Fibroblast of lung (primary cell): ENCODE measurements at regions not wholly inside any gene's neighbourhood (a gene's known extent, or its start where the extent isn't known, plus 50 kb on each side); places are given as distances from the start of the nearest gene placed in this dataset.

Experiments used
- DNase-seq, 2 donors: peaks; one replicate each; pipeline versions ENCODE4 v3.0.0 to v3.0.0-alpha.2; 2010; ENCODE audit warnings: low read depth in 2 of 2
- H2AFZ ChIP-seq: 2 replicates; pipeline ENCODE4 v1.5.1; 2012; ENCODE audit warnings: low read length, control low read depth, inconsistent platforms
- H3K27ac ChIP-seq: 2 replicates; pipeline ENCODE4 v1.5.1; 2011; ENCODE audit warnings: low read length, control low read depth; ENCODE audit not compliant: insufficient read depth
- H3K27me3 ChIP-seq: 2 replicates; pipeline ENCODE4 v1.5.1; 2011; ENCODE audit warnings: mild to moderate bottlenecking, low read length; ENCODE audit not compliant: control insufficient read depth, insufficient read depth
- H3K36me3 ChIP-seq: 2 replicates; pipeline ENCODE4 v1.5.1; 2011; ENCODE audit warnings: low read length; ENCODE audit not compliant: control insufficient read depth, insufficient read depth
- H3K4me1 ChIP-seq: 2 replicates; pipeline ENCODE4 v1.5.1; 2011; ENCODE audit warnings: low read length; ENCODE audit not compliant: control insufficient read depth, insufficient read depth; ENCODE audit errors: extremely low read depth
- H3K4me2 ChIP-seq: 2 replicates; pipeline ENCODE4 v1.5.1; 2011; ENCODE audit warnings: low read length, control low read depth; ENCODE audit not compliant: insufficient read depth; ENCODE audit errors: extremely low read depth
- H3K4me3 ChIP-seq, 4 experiments: fragments of 200-600 bp in 1 of 4; sonication (generic) in 1 of 4; replicated peaks in 1 of 4; 2 replicates each; pipeline ENCODE4 v1.5.1; 2011 to 2016; ENCODE audit warnings: low read length in 4 of 4, low read depth in 3 of 4, mild to moderate bottlenecking in 3 of 4, control low read depth in 2 of 4, inconsistent platforms in 1 of 4, mixed read lengths in 1 of 4; ENCODE audit not compliant: insufficient read depth in 1 of 4; ENCODE audit errors: control extremely low read depth in 1 of 4
- H3K79me2 ChIP-seq: 2 replicates; pipeline ENCODE4 v1.5.1; 2012; ENCODE audit warnings: mild to moderate bottlenecking, low read length, inconsistent platforms; ENCODE audit not compliant: control insufficient read depth, insufficient read depth
- H3K9ac ChIP-seq: 2 replicates; pipeline ENCODE4 v1.5.1; 2011; ENCODE audit warnings: mild to moderate bottlenecking, low read length, control low read depth; ENCODE audit not compliant: insufficient read depth
- H3K9me3 ChIP-seq: 2 replicates; pipeline ENCODE4 v1.5.1; 2012; ENCODE audit warnings: low read depth, low read length; ENCODE audit not compliant: control insufficient read depth, insufficient read depth
- H4K20me1 ChIP-seq: 2 replicates; pipeline ENCODE4 v1.5.1; 2011; ENCODE audit warnings: low read length; ENCODE audit not compliant: control insufficient read depth, insufficient read depth; ENCODE audit errors: extremely low read depth
- EZH2 ChIP-seq: IDR thresholded peaks from 2 replicates; pipeline ENCODE4 v1.5.1; 2012; ENCODE audit warnings: low read length, control low read depth, mild to moderate bottlenecking; ENCODE audit errors: missing control alignments
- TF ChIP-seq, protein P1 (sequence below), 2 donors: IDR thresholded peaks in 1 of 2; conservative IDR thresholded peaks in 1 of 2; 1 replicate in 1 of 2; 2 replicates in 1 of 2; pipeline ENCODE4 v1.5.1; 2011 to 2012; ENCODE audit warnings: low read length in 2 of 2, control low read depth in 1 of 2, inconsistent platforms in 1 of 2, low read depth in 1 of 2, mild to moderate bottlenecking in 1 of 2

DNA sequence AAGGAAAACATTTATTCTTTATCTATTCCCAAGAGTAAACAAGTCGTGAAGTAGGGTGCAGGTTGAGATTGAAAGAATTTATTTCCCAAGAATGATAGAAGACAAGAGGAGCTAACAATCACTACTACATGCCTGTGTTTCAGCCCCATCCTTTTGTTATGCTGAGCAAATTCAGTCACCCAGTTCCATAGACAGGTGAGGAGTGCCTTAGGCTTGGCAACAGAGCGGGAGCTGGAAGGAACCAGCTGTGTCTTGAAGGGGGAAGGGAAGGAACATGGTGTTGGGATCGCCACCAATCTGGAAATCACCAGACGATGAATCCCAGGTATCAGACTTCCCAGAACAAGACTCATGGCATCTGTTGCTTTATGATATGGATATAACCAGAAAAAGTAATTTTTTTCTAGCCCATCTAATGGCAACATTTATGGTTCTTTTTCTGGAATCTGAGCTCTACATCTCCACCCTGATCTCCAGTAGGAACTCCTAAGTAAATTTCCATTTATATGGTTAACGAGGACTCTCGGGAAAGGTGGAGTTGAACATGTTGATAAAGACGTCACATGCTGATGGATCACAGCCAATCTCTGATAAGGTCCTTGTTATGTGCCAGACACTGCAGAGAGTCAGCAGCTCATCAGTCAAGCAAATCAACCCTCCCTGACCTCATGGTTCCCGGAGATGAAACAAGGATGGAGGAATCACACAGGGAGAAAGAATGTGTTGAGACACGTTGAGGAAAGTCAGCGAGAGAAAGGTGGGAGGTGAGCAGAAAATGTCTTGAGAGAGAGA, 344.9 kb downstream of the SMOC2 start:
- Histone ChIP-seq H3K4me2 (no peak overlapping the region), H3K9ac (no peak overlapping the region), H2AFZ (no peak overlapping the region), H3K9me3 (no peaks in the 10 kb centered on the region), H3K27ac (no peak overlapping the region), H3K79me2 (no peaks in the 10 kb centered on the region), H3K27me3 (no peaks in the 10 kb centered on the region), H3K36me3 (no peaks in the 10 kb centered on the region), H3K4me3 (no peak overlapping the region), H3K4me1 (no peaks in the 10 kb centered on the region), H4K20me1 (no peaks in the 10 kb centered on the region)
- TF ChIP-seq, protein P1, sequence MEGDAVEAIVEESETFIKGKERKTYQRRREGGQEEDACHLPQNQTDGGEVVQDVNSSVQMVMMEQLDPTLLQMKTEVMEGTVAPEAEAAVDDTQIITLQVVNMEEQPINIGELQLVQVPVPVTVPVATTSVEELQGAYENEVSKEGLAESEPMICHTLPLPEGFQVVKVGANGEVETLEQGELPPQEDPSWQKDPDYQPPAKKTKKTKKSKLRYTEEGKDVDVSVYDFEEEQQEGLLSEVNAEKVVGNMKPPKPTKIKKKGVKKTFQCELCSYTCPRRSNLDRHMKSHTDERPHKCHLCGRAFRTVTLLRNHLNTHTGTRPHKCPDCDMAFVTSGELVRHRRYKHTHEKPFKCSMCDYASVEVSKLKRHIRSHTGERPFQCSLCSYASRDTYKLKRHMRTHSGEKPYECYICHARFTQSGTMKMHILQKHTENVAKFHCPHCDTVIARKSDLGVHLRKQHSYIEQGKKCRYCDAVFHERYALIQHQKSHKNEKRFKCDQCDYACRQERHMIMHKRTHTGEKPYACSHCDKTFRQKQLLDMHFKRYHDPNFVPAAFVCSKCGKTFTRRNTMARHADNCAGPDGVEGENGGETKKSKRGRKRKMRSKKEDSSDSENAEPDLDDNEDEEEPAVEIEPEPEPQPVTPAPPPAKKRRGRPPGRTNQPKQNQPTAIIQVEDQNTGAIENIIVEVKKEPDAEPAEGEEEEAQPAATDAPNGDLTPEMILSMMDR (conservative IDR thresholded peaks at IDR 0.05 in 1 of 2, IDR thresholded peaks at IDR 0.05 in 1 of 2; ENCODE audit: low read depth in 1 of 2, low read length in 2 of 2): no peak
- no peak for TF ChIP-seq EZH2
- no peak for DNase-seq

GRCh38 chr6:168784426-168784825, 343.4 kb downstream of the SMOC2 start:
- DNase-seq: no peak
- Histone ChIP-seq H3K4me1 (no peaks in the 10 kb centered on the region), H3K36me3 (no peaks in the 10 kb centered on the region), H3K9me3 (no peaks in the 10 kb centered on the region), H3K4me3 (no peak overlapping the region), H3K4me2 (no peak overlapping the region), H3K27ac (no peak overlapping the region), H3K9ac (no peak overlapping the region), H3K79me2 (no peaks in the 10 kb centered on the region), H3K27me3 (no peaks in the 10 kb centered on the region), H2AFZ (no peak overlapping the region), H4K20me1 (no peaks in the 10 kb centered on the region)
- TF ChIP-seq, protein P1 (conservative IDR thresholded peaks at IDR 0.05 in 1 of 2, IDR thresholded peaks at IDR 0.05 in 1 of 2; ENCODE audit: low read depth in 1 of 2, low read length in 2 of 2): no peak

DNA sequence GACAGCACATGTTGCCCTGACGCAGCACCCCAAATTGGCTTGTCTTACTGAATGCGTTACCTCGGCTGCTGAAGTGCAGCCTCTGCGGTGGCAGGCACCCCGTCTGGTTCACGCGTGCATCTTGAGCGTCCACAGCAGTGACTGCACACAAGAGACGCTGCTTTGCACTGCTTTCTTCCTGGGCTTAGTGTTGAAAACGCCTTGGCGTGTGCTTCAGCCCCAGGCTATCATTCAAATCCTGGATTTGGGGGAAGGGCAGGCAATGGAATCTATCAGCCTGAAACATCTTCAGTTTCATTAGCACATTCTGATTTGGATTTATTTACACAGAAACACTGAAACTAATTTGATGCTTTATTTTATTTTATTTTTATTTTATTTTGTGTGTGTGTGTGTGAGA, 342.7 kb downstream of the SMOC2 start:
- no peak for DNase-seq
- no peak overlapping the region for H2AFZ ChIP-seq
- no peak for TF ChIP-seq EZH2
- TF ChIP-seq, protein P1 (conservative IDR thresholded peaks at IDR 0.05 in 1 of 2, IDR thresholded peaks at IDR 0.05 in 1 of 2; ENCODE audit: low read depth in 1 of 2, low read length in 2 of 2): no peak
- no peak overlapping the region for H3K27ac ChIP-seq
- H3K4me1 ChIP-seq: no peaks in the 10 kb centered on the region
- no peaks in the 10 kb centered on the region for H3K9me3 ChIP-seq
- no peaks in the 10 kb centered on the region for H3K27me3 ChIP-seq
- H3K79me2 ChIP-seq: no peaks in the 10 kb centered on the region
- no peaks in the 10 kb centered on the region for H3K36me3 ChIP-seq
- no peaks in the 10 kb centered on the region for H4K20me1 ChIP-seq
- H3K4me2 ChIP-seq: no peak overlapping the region
- H3K4me3 ChIP-seq: no peak overlapping the region
- no peak overlapping the region for H3K9ac ChIP-seq
